Activated naive CD4-positive, alpha-beta T cell treated with anti-CD3 and anti-CD28 coated beads, Interleukin-2, amount 50 U/mL, for 72 hours (primary cell): ENCODE measurements at regions not wholly inside any gene's neighbourhood (a gene's known extent, or its start where the extent isn't known, plus 50 kb on each side); places are given as distances from the start of the nearest gene placed in this dataset.

Experiments
- ATAC-seq, 2 donors: fragments of 150-1000 bp; cut with Tn5 transposase; 2 replicates each; pipeline ENCODE4 v1.10.0; 2021; ENCODE audit warnings: mild to moderate bottlenecking in 2 of 2, moderate library complexity in 2 of 2
- DNase-seq, 2 donors: peaks; one replicate each; pipeline ENCODE4 v3.0.0; 2021 to 2022; ENCODE audit warnings: low spot score in 2 of 2
- H3K27ac Mint-ChIP-seq, 2 donors: one replicate each; pipeline ENCODE4 v1.8.0; 2022; ENCODE audit warnings: mild to moderate bottlenecking in 2 of 2, mixed read lengths in 2 of 2
- H3K36me3 Mint-ChIP-seq, 2 donors: one replicate each; pipeline ENCODE4 v1.8.0; 2022; ENCODE audit warnings: mixed read lengths in 2 of 2
- H3K9me3 Mint-ChIP-seq, 2 donors: one replicate each; pipeline ENCODE4 v1.8.0; 2022; ENCODE audit warnings: mixed read lengths in 2 of 2

DNA sequence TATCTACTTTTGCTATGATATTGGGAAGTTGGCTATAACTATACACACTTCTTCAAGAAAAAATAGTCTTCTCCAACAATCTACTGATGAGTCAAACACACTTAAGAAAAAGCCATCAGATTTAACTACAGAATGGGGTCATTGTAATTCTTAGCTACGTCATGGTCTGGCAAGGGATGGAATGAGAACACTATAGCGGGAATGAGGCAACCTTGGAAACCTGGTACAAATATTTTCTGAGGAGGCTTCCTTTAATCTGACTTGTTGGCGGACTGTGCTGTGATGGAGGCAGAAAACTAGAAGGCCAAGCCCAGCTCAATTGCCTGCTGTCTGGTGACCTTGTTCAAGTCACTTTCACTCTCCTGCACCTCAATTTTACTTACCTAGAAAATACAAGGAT, 586.8 kb upstream of the JAG1 start:
- Mint-ChIP-seq H3K9me3 (peaks cover 6 to 19% of the 10 kb centered on the region in 2 donors), H3K36me3 (peaks cover 0 to 2% of the 10 kb centered on the region in 2 donors), H3K27ac (no peak overlapping the region)
- no peak for DNase-seq
- ATAC-seq: no peak

DNA sequence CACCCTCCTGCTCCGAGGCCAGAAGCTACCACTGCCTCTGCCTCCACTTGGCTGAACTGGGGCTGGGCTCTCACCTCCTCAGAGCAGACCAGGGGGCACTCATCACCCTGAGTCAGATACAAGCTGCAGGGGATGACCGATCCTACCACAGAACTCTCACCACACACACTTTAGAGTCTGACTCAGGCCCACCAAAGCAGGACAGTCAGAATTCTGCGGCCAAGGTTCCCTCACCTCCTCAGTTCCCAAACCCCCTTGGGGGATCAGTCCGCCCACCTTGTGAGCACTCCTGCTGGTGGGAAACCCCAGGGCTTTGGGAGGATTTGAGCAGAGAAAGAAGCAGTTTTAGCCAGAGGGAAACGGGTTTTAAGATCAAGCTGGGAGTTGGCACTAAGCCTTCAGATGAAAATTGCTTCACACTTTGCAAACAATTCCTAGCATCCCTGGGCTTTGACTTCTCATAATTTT, 587.8 kb upstream of the JAG1 start:
- peaks cover 5 to 18% of the 10 kb centered on the region in 2 donors for H3K9me3 Mint-ChIP-seq
- ATAC-seq (no peak), DNase-seq (no peak)
- H3K36me3 Mint-ChIP-seq: no peaks in the 10 kb centered on the region
- H3K27ac Mint-ChIP-seq: no peak overlapping the region

DNA sequence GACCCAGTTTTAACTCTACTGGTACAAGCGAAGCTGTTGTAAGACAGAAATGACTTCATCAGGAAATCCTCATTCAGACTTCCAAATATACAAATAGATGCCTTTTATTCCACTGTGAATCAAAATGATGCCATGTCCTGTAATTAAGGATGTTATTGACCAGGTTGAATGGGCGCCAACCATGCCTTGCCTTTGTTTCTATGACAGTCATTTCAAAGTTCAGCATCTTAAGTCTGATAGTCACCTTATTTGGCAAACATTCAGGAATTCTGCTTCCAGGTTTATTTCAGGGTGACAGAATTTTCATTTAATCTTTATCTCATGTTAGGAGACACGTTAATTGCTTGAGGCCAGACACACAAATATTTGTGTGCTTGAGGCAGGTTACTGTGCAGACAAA, 592.8 kb upstream of the JAG1 start:
- ATAC-seq (no peak), DNase-seq (no peak)
- H3K36me3 Mint-ChIP-seq: no peaks in the 10 kb centered on the region
- no peaks in the 10 kb centered on the region for H3K9me3 Mint-ChIP-seq
- no peak overlapping the region for H3K27ac Mint-ChIP-seq

DNA sequence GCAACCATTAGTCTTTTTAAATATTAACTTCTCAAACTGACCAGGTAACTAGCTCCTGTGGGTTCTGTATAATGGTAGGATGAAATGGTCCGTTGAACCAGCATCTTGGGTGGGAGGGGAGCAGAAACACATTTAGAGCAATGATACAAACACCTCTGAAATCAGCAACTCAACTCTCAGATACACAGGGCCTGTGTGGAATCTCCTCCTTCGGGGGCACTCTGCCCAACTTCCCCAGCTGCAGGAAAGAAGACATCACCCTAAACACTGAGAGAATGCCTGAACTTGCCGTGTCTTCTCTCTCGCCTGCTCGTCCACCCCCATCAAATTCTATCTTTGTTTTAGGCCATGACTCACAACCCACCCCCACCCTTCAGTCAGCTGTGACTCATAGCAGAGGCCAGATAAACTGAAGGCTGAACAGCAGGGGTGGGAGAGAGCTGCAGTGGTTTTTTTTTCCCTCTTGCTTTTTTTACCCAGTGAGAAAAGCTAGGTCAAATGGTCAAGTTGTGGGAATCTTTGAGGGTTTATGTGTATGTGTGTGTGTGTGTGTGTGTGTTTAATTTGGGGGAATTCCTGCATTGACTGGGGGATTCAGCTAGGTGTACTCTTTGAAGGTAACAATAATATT, 593.4 kb upstream of the JAG1 start:
- no peak for DNase-seq
- Mint-ChIP-seq H3K27ac (no peak overlapping the region), H3K9me3 (no peaks in the 10 kb centered on the region), H3K36me3 (no peaks in the 10 kb centered on the region)
- ATAC-seq: peak in 1 of 2 donors; percentile 41

- H3K27ac Mint-ChIP-seq: no peak overlapping the region
- ATAC-seq (no peak), DNase-seq (no peak)
- H3K36me3 Mint-ChIP-seq: no peaks in the 10 kb centered on the region
- H3K9me3 Mint-ChIP-seq: no peaks in the 10 kb centered on the region
Observed at GRCh38 chr20:11267762-11268335, 594.0 kb upstream of the JAG1 start.

DNA sequence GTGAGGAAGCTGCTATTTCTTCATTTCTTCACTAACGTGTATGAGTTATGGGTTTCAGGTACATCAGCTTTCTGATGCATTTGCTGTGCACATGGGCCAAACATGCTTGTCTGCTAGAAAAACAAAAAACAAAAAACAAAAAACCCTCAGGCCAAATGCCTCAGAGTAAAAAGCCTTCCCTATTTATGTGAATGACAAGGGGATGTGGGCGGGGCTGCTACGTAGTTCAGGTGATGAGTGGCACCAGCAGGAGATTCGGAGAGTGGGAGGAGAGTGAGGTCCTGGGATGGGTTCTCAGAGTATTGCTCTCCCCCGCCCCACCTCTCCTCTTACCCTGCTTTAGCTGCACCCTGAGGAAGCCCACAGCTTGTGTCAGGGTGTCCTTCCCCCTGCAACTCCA, 596.8 kb upstream of the JAG1 start:
- DNase-seq (no peak), ATAC-seq (no peak)
- no peaks in the 10 kb centered on the region for H3K36me3 Mint-ChIP-seq
- H3K9me3 Mint-ChIP-seq: no peaks in the 10 kb centered on the region
- no peak overlapping the region for H3K27ac Mint-ChIP-seq

DNA sequence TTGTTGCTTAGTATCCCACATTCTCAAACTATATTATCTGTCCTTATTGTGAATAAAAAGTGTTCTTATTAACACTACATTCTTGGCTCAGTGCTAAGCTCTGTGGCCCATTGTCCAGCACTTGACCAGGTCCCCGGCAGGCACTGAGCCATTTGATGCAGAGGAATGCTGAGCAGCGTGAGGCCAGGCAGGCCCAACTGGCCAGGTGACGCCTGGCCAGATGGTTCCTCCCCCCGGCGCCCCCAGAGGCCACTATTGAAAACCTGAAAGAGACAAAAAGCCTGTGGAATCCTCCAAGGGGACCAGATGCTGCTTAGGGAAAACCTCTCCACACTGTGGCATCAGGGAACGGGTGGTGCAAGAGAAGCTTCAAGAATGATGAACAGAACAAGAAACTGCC, 597.5 kb upstream of the JAG1 start:
- Mint-ChIP-seq H3K36me3 (no peaks in the 10 kb centered on the region), H3K27ac (no peak overlapping the region), H3K9me3 (no peaks in the 10 kb centered on the region)
- DNase-seq (no peak), ATAC-seq (no peak)

DNA sequence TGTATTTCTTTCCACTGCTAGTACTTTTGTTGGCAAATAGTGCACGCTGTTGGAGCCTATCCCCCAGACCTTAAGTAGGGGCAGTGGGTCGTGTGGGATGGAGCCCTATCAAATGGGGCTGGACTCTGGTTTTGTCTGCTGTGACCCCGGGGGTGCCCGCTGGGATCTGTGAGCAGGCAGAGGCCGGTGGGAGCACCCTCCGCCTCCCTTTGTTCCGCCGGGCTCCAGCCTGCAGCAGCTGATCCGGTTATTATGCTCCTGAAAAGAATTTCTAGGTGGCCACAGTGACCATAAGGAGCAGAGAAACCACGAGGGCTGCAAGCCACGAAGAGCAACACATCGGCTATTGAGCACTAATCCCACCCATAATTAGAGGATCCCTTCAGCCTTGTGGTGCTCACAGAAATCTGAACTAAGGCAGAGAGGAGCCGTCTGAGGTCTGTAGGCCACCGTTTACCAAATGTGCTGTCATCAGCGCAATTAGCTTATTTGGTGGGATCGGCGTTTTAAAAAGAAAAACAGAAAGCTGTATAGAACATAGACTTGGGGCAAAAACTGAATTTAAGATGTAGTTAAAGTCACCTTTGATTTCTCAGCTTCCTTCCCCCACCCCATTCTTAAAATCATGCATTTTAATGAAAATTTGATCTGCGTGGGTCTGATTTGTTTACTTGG, 598.3 kb upstream of the JAG1 start:
- Mint-ChIP-seq H3K36me3 (no peaks in the 10 kb centered on the region), H3K9me3 (no peaks in the 10 kb centered on the region)
- no peak for ATAC-seq

GRCh38 chr20:11274141-11274594, 600.4 kb upstream of the JAG1 start:
- no peak for DNase-seq
- Mint-ChIP-seq H3K27ac (no peak overlapping the region), H3K36me3 (no peaks in the 10 kb centered on the region), H3K9me3 (peaks cover 13 to 14% of the 10 kb centered on the region in 2 donors)
- peak in 1 of 2 donors; percentile 38 for ATAC-seq

More for the DNA sequence above, 598.3 kb upstream of the JAG1 start:
- no peak overlapping the region for H3K27ac Mint-ChIP-seq
- no peak for DNase-seq

DNA sequence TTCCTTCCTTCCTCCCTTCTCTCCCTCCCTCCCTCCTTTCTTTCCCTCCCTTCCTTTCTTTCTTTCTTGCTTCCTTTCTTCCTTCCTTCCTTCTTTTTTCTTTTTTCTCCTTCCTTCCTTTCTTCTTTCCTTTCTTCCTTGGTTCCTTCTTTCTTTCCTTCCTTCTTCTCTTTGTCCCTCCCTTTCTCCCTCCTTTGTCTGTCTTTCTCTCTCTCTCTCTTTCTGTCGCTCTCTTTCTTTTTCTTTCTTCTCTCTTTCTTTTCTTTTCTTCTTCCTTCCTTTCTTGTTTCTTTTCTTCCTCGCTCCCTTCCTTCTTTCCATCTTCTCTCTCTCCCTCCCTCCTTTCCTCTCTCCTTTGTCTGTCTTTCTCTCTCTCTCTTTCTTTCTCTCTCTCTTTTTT, 601.9 kb upstream of the JAG1 start:
- DNase-seq (no peak), ATAC-seq (no peak)
- Mint-ChIP-seq H3K36me3 (no peaks in the 10 kb centered on the region), H3K9me3 (peaks cover 13 to 14% of the 10 kb centered on the region in 2 donors), H3K27ac (peak overlapping the region in 1 of 2 donors; percentile 77)

GRCh38 chr20:11277170-11277569, 603.4 kb upstream of the JAG1 start:
- ATAC-seq (no peak), DNase-seq (no peak)
- Mint-ChIP-seq H3K36me3 (no peaks in the 10 kb centered on the region), H3K27ac (no peak overlapping the region), H3K9me3 (peaks cover 13 to 14% of the 10 kb centered on the region in 2 donors)

DNA sequence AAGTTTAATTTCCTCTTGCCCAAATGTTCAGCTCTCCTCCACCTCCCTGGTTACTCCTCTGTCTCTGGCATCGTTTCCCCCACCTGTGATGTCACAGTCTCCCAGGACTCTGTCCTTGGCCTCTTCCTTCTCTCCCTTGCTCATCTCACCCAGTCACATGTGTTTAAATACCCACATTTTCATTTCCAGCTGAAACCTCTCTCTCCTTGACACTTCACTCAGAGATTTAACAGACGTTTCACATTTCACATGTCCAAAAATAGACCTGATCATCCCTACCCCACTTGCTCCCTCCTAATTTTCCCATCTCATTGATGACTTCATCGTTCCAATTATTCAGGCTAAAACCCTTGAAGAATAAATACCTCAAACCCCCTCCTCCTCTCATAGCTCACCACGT, 604.1 kb upstream of the JAG1 start:
- ATAC-seq: no peak
- H3K36me3 Mint-ChIP-seq: no peaks in the 10 kb centered on the region
- H3K27ac Mint-ChIP-seq: no peak overlapping the region
- no peak for DNase-seq
- peaks cover 13 to 14% of the 10 kb centered on the region in 2 donors for H3K9me3 Mint-ChIP-seq

- Mint-ChIP-seq H3K9me3 (peaks cover 13 to 14% of the 10 kb centered on the region in 2 donors), H3K27ac (no peak overlapping the region), H3K36me3 (no peaks in the 10 kb centered on the region)
- DNase-seq: no peak
- no peak for ATAC-seq
Observed at GRCh38 chr20:11278461-11278860, 604.7 kb upstream of the JAG1 start.

DNA sequence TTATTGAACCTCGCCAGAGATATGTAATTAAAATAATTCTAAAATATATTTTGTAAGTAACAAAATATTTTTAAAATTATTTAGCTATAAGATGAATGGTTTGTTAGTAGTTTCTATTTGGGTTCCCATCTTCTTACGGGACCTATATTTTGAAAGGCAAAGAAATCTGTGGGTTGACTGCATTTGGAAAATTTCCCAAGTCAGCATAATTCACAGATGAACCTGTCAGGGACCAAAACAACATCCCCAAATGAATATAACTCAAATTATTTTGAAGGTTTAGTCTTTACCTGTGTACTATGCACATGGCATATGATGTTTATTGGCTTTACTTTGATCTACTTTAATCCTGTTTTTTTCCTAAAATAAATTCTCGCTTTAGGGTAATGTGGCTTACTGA, 607.4 kb upstream of the JAG1 start:
- H3K36me3 Mint-ChIP-seq: no peaks in the 10 kb centered on the region
- ATAC-seq (no peak), DNase-seq (no peak)
- peaks cover 13 to 18% of the 10 kb centered on the region in 2 donors for H3K9me3 Mint-ChIP-seq
- no peak overlapping the region for H3K27ac Mint-ChIP-seq

GRCh38 chr20:11281768-11282167, 608.0 kb upstream of the JAG1 start:
- H3K27ac Mint-ChIP-seq: no peak overlapping the region
- DNase-seq (no peak), ATAC-seq (no peak)
- H3K36me3 Mint-ChIP-seq: no peaks in the 10 kb centered on the region
- H3K9me3 Mint-ChIP-seq: peaks cover 13 to 20% of the 10 kb centered on the region in 2 donors

DNA sequence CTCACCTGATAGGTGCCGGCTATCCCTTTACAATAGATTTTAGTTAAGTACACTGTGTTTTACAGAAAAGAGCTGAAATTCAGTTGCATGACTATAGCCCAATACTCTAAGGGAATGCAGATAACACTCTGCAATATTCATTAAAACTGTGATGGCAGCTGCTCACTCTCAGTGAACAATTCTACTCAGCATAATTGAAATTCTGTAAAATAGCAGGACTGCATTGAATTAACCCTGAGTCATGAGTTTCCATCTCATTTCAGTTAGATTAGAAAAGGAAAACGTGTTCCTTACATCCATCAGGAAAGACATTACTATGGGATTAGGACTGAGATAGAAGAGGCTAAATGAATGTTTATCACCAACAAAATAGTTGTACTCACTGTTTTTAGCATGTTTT, 613.3 kb upstream of the JAG1 start:
- Mint-ChIP-seq H3K9me3 (peaks cover 4 to 21% of the 10 kb centered on the region in 2 donors), H3K27ac (no peak overlapping the region), H3K36me3 (no peaks in the 10 kb centered on the region)
- DNase-seq: no peak
- no peak for ATAC-seq

- ATAC-seq (no peak), DNase-seq (no peak)
- H3K27ac Mint-ChIP-seq: no peak overlapping the region
- peaks cover 0 to 8% of the 10 kb centered on the region in 2 donors for H3K36me3 Mint-ChIP-seq
- peaks cover 12 to 15% of the 10 kb centered on the region in 2 donors for H3K9me3 Mint-ChIP-seq
Observed at GRCh38 chr20:11296221-11296620, 621.5 kb upstream of the BTBD3 start.

GRCh38 chr20:11296951-11297350, 620.7 kb upstream of the BTBD3 start:
- Mint-ChIP-seq H3K27ac (no peak overlapping the region), H3K36me3 (peaks cover 0 to 8% of the 10 kb centered on the region in 2 donors), H3K9me3 (peaks cover 11 to 20% of the 10 kb centered on the region in 2 donors)
- ATAC-seq (no peak), DNase-seq (no peak)
